ENCODE measurements at regions not wholly inside any gene's neighbourhood (a gene's known extent, or its start where the extent isn't known, plus 50 kb on each side); places are given as distances from the start of the nearest gene placed in this dataset.

DNA sequence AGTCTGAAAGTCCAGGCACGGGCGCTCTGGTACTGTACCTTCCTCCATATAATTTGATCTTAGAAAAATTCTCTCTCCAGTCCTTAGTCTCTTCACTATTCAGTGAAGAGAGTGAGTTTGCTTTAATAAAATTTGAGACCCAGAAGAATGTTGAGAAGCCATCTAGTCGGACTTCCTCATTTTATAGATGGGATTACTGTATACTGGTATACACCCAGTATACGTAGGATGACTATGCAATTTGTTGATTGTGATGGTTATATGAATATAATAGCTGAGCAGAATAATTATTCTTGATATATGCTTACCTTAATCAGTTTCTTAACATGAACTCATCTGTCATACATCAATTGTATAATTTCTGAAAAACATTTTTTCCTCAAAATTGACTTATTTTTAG is 328.0 kb upstream of the B3GALT2 start:
- DNase-seq (ENCODE audit: low spot score), result no peak

GRCh38 chr1:193513032-193513431 is 326.6 kb upstream of the B3GALT2 start:
- DNase-seq (ENCODE audit: low spot score), result no peak

DNA sequence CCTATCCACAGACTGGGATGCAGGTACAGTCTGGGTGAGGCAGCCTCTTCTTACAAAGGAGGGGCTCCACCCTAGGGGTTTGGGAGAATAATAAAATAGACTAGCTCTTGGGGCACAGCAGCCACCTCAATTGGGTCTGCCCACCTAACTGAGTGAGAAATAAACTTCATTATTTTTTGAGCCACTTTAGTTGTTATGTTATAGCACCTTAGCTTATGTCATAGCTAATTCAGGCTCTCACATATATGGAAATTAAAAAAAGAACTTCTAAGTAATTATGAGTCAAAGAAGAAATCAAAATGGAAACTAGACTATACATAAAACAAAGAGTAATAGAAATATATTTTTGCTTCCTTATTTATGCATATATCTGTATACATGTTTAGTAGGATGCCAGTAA is 318.5 kb upstream of the B3GALT2 start:
- no peak for DNase-seq (ENCODE audit: low spot score)

DNA sequence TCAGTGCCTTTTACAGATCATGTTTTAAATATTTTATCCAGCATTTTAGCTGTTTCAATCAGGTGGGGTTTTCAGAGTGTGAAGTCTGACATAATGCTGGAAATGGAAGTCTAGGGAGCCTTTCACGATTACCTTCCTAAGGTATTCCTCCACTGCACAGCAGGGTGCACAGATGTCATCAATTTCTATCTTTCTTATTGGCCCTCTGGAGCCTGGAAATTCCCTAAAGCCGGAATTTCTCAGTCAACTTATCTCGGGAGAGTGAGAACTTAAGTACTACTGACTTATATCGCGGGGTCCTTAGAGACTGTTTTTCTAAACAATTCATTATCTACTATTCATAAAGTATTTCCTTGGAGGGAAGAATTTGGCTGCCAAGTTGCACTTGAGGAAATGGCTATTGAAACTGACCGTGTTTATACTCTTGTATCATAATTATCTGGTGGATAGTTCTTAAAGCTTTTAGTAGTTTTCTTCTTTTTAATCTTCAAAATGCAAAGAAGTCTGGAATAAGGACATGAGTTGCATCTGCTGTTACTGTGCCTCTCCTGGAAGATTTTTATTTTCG is 311.8 kb upstream of the B3GALT2 start:
- DNase-seq (ENCODE audit: low spot score), result no peak

DNA sequence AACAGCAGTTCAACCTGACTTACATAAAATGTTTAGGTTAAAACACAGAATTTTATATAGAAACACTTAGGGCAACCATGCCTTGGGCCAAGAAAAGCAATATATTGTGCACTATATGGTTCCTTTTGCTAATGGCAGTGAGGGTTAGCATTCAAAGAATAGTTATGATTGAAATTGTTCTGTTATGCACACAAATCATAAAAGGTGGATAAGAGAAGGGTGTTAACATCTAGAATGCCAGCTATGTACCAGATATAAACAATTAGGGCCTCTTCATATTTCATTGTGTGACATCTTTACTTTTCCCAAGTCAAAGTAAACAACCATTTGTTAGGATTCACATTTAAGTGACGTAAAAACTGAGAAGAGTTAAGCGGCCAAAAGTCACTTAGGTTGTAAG is 308.0 kb upstream of the B3GALT2 start:
- no peak for DNase-seq (ENCODE audit: low spot score)

DNA sequence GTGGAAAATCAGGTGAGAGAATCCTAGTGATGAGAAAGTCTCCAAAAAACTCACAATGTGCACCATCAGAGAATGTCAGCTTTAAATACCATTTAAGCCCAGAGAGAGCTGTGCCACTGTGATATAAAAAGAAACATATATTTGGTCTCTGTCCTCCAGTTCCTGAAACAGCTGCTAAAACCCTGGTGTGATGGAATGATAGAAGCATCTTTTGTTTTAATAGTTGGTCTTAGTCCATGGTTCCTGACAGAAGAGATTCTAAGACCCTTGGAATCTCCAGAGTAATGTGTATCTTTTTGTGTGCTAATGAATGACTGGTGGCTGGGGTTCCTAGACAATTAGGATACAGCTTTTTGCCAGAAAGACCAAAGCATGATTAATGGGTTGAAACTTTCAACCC is 302.8 kb upstream of the B3GALT2 start:
- no peak for DNase-seq (ENCODE audit: low spot score)

DNA sequence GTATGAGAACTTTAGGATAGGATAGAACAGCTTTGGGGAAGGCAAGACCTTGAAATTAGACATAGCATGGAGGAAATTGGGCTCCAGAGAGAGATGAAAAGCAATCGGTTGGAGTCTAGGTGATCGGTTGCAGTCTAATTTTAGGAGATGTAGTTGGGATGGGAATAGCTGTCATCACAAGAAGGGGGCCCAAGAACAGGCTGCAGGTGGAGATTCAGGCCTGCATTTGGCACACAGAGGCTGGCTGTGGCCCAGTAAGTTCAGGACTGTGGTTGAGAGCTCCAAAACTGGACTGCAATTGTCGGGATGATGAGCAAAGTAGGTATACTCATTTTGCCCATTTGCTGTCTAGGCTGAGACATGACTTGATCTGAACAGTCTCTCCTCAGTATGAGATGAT is 301.3 kb upstream of the B3GALT2 start:
- DNase-seq (ENCODE audit: low spot score), result no peak

GRCh38 chr1:193486671-193487229 is 300.3 kb upstream of the B3GALT2 start:
- DNase-seq (ENCODE audit: low spot score), result no peak

GRCh38 chr1:193480755-193481154 is 294.3 kb upstream of the B3GALT2 start:
- DNase-seq (ENCODE audit: low spot score), result no peak

DNA sequence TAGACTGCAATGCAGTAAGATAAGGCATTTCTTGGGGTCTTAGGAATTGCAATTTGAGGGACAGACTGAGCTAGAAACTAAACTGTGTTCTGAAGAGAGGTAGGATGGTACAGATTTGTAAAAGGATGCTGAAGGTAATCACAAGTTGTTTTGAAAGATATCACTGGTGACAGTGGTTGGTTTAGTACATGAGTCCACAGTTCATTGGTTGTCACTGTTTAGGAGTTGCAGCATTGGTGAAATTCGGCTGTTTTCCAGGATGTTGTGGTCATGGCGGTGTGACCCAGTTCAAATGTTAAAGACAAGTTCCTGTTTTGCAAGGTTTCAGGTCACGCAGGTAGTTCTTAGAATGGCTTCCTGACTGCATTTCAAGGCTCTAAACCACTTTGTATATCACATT is 292.8 kb upstream of the B3GALT2 start:
- DNase-seq (ENCODE audit: low spot score), result peak; percentile 61

- DNase-seq (ENCODE audit: low spot score), result no peak
Observed at GRCh38 chr1:193476748-193477147, 290.3 kb upstream of the B3GALT2 start.

- no peak for DNase-seq (ENCODE audit: low spot score)
Observed at GRCh38 chr1:193473932-193474331, 287.5 kb upstream of the B3GALT2 start.

- no peak for DNase-seq (ENCODE audit: low spot score)
Observed at GRCh38 chr1:193472838-193473398, 286.5 kb upstream of the B3GALT2 start.

DNA sequence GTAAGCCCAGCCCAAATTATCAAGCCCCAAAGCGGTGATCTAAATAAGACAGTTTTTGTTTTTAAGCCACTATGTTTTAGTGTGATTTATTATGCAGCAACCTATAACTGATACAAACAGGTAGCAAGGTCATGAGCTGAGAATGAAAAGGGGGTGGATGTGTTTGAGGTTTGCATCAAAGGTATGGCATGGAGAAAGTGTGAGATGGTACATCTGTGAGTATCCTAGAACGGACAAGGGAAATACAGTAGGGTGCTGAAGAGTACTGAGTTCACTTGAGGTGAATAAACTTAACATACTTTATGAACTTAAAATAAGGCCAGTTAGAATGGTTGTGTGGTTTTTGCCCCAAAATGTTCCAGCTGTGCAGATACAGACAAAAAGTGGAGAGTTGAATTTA is 286.0 kb upstream of the B3GALT2 start:
- no peak for DNase-seq (ENCODE audit: low spot score)

DNA sequence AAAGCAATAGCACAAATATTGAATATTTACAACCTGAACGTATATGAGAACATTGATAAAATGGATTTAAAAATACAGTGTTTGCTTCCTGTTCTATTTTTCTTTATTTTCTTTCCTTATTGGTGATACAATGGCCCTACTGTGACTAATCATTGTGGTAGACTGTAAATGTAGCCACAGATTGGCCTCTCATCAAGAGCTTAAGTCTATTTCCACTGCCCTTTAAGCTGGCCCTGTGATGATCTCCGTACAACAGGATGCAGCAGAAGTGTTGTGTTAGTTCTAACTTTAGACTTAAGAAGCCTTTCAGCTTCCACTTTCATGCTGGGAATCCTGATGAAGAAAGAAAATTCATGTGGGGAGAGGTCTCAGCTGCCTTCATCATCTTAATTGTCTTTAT is 285.6 kb upstream of the B3GALT2 start:
- DNase-seq (ENCODE audit: low spot score), result no peak

DNA sequence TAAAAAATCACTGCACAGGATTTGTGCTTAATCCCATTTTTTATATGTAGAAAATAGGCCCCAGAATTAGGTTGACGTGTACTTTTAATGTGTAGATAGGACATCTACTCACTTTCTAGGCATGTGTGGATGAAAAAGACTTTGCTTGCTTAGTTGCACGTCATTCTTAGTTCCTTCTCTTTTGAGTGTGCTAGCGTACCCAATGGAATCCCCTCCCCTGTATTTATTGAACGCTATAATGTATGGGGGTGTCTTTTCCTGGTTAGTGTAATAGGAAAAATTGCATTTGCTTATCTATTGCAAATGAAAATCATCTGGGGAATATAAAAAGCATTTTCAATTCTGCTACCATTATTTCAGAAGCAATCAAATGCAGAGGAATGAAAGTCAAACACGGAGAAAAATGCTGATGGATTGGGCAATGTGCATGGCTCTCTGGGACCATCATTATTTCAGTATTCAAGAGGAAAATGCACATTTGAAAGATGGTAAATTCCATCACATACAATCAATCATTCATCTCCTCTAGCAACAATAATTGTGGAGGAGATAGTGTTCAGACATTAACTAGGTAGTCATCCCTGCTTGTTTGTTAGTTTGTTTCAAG is 277.0 kb upstream of the B3GALT2 start:
- DNase-seq (ENCODE audit: low spot score), result no peak

DNA sequence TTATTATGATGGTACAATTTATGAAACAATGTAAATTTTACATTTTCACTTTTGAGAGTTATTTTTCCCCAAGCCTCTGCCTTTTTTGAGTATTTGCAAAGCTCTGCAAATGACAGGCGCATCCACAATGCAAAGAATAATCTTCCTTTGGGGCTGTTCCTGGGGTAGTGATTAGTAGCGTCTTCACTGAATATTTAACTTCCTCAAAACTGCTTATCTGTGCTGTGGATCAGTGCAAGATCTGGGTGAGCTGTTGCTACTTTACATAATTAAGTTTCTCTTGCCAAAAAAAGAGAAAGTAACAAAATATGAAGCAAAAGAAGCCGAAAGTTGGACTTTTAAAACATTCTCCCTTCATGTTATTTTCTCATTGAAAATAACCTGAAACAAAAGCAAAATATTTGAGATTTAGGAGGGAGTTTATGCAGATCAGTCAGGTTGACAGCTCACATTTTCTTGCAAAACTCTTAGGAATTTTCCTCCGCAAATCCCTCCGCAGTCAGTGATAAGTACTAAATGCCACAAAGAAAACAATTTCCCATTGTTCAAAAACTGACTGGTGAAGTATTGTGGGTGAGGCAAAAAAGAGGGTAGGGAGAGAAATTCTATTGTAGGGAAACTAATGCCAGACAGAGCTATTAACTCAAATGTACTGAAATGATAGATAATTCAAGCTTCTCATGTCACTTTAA is 276.4 kb upstream of the B3GALT2 start:
- DNase-seq (ENCODE audit: low spot score), result peak; percentile 5

DNA sequence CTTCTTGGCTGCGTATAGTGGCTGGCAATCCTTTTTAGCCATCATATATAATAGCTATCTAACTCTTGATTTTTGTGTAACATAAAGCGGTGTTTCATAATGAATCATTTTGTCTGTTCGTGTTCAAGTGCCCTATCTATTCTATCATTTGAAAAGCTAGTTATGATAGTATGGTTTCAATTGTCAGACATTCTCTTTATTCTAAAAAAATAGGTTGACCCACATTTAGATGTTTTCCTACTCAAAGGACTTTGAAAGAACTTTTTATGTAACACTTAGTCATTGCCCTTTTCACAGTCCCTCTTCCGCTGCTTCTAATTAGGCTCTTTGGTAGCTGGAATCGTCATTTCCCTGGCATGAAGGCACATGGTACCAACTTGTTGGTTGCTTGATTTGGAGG is 272.2 kb upstream of the B3GALT2 start:
- no peak for DNase-seq (ENCODE audit: low spot score)

- no peak for DNase-seq (ENCODE audit: low spot score)
Observed at GRCh38 chr1:193457676-193458075, 271.3 kb upstream of the B3GALT2 start.

DNA sequence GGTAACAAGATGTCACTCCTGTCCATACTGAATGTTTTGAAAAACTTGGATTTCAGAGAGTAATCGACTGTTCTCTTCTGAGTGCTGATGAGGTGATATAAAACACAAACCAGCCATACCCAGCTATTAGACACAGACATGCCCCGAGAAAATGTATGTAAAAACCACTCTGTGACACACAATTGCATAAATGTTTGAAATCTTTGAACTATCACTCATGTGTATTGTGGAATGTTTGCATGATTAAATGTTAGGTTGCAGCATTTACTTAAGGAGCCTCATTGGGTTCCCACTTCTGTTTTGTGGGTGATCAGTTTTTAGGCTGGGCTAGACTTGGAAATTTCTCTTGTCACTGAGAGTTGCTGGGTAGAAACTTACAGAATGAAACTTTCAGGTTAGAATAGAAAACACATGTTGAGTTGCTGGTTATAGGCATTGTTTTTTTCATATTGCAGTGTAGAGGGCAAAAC is 270.4 kb upstream of the B3GALT2 start:
- no peak for DNase-seq (ENCODE audit: low spot score)

DNA sequence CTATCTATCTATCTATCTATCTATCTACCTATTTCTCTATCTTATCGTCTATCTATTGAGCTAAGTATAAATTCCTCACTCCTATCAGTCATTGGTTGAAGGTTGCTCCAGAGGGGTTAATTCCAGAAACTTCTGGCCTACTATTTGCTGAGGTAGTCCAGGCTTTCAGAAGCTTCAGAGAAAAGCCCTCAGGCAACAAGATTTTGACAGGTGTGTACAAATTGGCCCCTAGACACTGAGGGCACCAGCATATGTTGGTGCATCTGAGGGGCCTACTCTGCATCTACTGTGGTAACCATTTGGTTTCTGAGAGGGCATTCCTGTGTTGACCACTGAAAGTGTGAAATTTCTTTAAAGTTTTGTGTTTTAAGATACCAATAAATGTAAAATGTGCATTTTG is 265.2 kb upstream of the B3GALT2 start:
- DNase-seq (ENCODE audit: low spot score), result no peak

DNA sequence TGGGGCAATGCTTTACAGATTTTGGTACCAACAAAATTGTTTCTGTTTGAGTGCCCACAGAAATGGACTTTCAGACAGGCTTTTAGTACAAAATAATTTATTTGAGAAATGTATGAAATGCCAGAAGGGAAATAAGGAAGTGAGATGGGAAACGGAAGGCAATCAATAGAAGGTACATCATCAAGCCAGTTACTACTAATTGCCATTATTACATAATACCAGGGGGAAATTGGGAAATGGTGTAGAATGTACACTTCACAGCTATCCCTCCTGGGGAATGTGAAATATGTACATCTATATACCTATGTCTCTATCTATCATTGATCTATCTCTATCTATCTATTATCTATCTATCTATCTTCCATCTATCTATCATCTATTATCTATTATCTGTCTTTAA is 264.6 kb upstream of the B3GALT2 start:
- DNase-seq (ENCODE audit: low spot score), result no peak
